H9 (cell line): ENCODE measurements at regions not wholly inside any gene's neighbourhood (a gene's known extent, or its start where the extent isn't known, plus 50 kb on each side); places are given as distances from the start of the nearest gene placed in this dataset.

Experiments used
- DNase-seq: peaks from one replicate; pipeline ENCODE4 v3.0.0-alpha.2; 2017
- H2AFZ ChIP-seq: one replicate; pipeline ENCODE4 v1.6.1; 2013; ENCODE audit warnings: mild to moderate bottlenecking, low read length, control low read depth, moderate library complexity
- H2AK5ac ChIP-seq: 2 replicates; pipeline ENCODE4 v1.6.1; 2013; ENCODE audit warnings: low read length, control low read depth, mixed read lengths; ENCODE audit not compliant: insufficient read length
- H2BK120ac ChIP-seq: one replicate; pipeline ENCODE4 v1.6.1; 2013; ENCODE audit warnings: low read depth, mild to moderate bottlenecking, low read length, control low read depth, inconsistent platforms; ENCODE audit not compliant: poor library complexity, severe bottlenecking
- H2BK12ac ChIP-seq: 2 replicates; pipeline ENCODE4 v1.6.1; 2013; ENCODE audit warnings: low read length, control low read depth, mixed read lengths, low read depth; ENCODE audit not compliant: insufficient read length
- H2BK15ac ChIP-seq: 2 replicates; pipeline ENCODE4 v1.6.1; 2013; ENCODE audit warnings: low read depth, low read length, control low read depth
- H2BK20ac ChIP-seq: one replicate; pipeline ENCODE4 v1.6.1; 2013; ENCODE audit warnings: low read depth, mild to moderate bottlenecking, low read length, control low read depth, inconsistent platforms; ENCODE audit not compliant: poor library complexity, severe bottlenecking
- H2BK5ac ChIP-seq: 2 replicates; pipeline ENCODE4 v1.6.1; 2013; ENCODE audit warnings: low read length, control low read depth, mixed read lengths; ENCODE audit not compliant: insufficient read length
- H3K14ac ChIP-seq: 2 replicates; pipeline ENCODE4 v1.6.1; 2013; ENCODE audit warnings: low read length, control low read depth; ENCODE audit not compliant: insufficient read depth
- H3K18ac ChIP-seq: 2 replicates; pipeline ENCODE4 v1.6.1; 2013; ENCODE audit warnings: low read depth, mild to moderate bottlenecking, mixed read lengths, low read length, control low read depth; ENCODE audit not compliant: insufficient read length
- H3K23ac ChIP-seq: 2 replicates; pipeline ENCODE4 v1.6.1; 2013; ENCODE audit warnings: low read length, control low read depth, mixed read lengths, low read depth; ENCODE audit not compliant: insufficient read length
- H3K23me2 ChIP-seq: 2 replicates; pipeline ENCODE4 v1.6.1; 2013; ENCODE audit warnings: low read depth, mild to moderate bottlenecking, mixed read lengths, low read length, control low read depth; ENCODE audit not compliant: insufficient read length, poor library complexity, severe bottlenecking
- H3K27ac ChIP-seq: 2 replicates; pipeline ENCODE4 v1.5.1; 2013; ENCODE audit warnings: low read length, control low read depth, mixed read lengths, low read depth; ENCODE audit not compliant: insufficient read length
- H3K27me3 ChIP-seq: 2 replicates; pipeline ENCODE4 v1.6.1; 2013; ENCODE audit warnings: low read length, control low read depth, inconsistent platforms; ENCODE audit not compliant: insufficient read depth
- H3K4ac ChIP-seq: 2 replicates; pipeline ENCODE4 v1.6.1; 2013; ENCODE audit warnings: low read depth, mild to moderate bottlenecking, control low read depth, inconsistent platforms, low read length, moderate library complexity
- H3K4me1 ChIP-seq: 2 replicates; pipeline ENCODE4 v1.6.1; 2013; ENCODE audit warnings: low read length, control low read depth, inconsistent platforms; ENCODE audit not compliant: insufficient read depth
- H3K4me2 ChIP-seq: 2 replicates; pipeline ENCODE4 v1.6.1; 2013; ENCODE audit warnings: low read length, control low read depth, mixed read lengths; ENCODE audit not compliant: insufficient read length, insufficient read depth
- H3K56ac ChIP-seq: 2 replicates; pipeline ENCODE4 v1.6.1; 2013; ENCODE audit warnings: low read depth, mild to moderate bottlenecking, mixed read lengths, low read length, control low read depth; ENCODE audit not compliant: insufficient read length
- H3K79me1 ChIP-seq: 2 replicates; pipeline ENCODE4 v1.6.1; 2013; ENCODE audit warnings: low read depth, mild to moderate bottlenecking, moderate library complexity, low read length, control low read depth, inconsistent platforms; ENCODE audit not compliant: insufficient read depth, poor library complexity, severe bottlenecking
- H3K79me2 ChIP-seq: 2 replicates; pipeline ENCODE4 v1.6.1; 2013; ENCODE audit warnings: low read length, control low read depth, inconsistent platforms; ENCODE audit not compliant: insufficient read depth
- H3K9ac ChIP-seq: 2 replicates; pipeline ENCODE4 v1.6.1; 2013; ENCODE audit warnings: low read length, control low read depth, mixed read lengths; ENCODE audit not compliant: insufficient read length; ENCODE audit errors: extremely low read depth
- H3K9me3 ChIP-seq: one replicate; pipeline ENCODE4 v1.6.1; 2013; ENCODE audit warnings: low read depth, low read length, inconsistent platforms; ENCODE audit not compliant: control insufficient read depth
- H3T11ph ChIP-seq: one replicate; pipeline ENCODE4 v1.6.1; 2013; ENCODE audit warnings: mild to moderate bottlenecking, low read length, control low read depth, inconsistent platforms
- H4K20me1 ChIP-seq: one replicate; pipeline ENCODE4 v1.6.1; 2013; ENCODE audit not compliant: control insufficient read depth, insufficient read length, insufficient read depth
- H4K5ac ChIP-seq: 2 replicates; pipeline ENCODE4 v1.6.1; 2013; ENCODE audit warnings: low read depth, mild to moderate bottlenecking, mixed read lengths, low read length, control low read depth; ENCODE audit not compliant: insufficient read length
- H4K8ac ChIP-seq: replicated peaks from 2 replicates; pipeline ENCODE4 v1.6.1; 2013; ENCODE audit warnings: low read length, control low read depth, mixed read lengths, low read depth; ENCODE audit not compliant: insufficient read length
- H4K91ac ChIP-seq: 2 replicates; pipeline ENCODE4 v1.6.1; 2013; ENCODE audit warnings: low read depth, mild to moderate bottlenecking, moderate library complexity, mixed read lengths, low read length, control low read depth; ENCODE audit not compliant: insufficient read length
- H3K27ac Mint-ChIP-seq, 3 experiments: 2 replicates in 2 of 3; 3 replicates in 1 of 3; pipeline ENCODE4 v1.8.0; 2020 to 2021; ENCODE audit warnings: mixed read lengths in 3 of 3, mild to moderate bottlenecking in 1 of 3, moderate library complexity in 1 of 3
- H3K27me3 Mint-ChIP-seq: 2 replicates; pipeline ENCODE4 v1.8.0; 2021; ENCODE audit warnings: low read depth, mild to moderate bottlenecking, moderate library complexity, mixed read lengths
- H3K36me3 Mint-ChIP-seq, 3 experiments: 2 replicates in 2 of 3; 3 replicates in 1 of 3; pipeline ENCODE4 v1.8.0; 2020 to 2021; ENCODE audit warnings: low read depth in 3 of 3, mixed read lengths in 3 of 3; ENCODE audit not compliant: insufficient read depth in 1 of 3
- H3K4me1 Mint-ChIP-seq, 2 experiments: 2 replicates each; pipeline ENCODE4 v1.8.0; 2020; ENCODE audit warnings: mixed read lengths in 2 of 2
- H3K4me3 Mint-ChIP-seq, 2 experiments: 2 replicates in 1 of 2; 3 replicates in 1 of 2; pipeline ENCODE4 v1.8.0; 2020 to 2021; ENCODE audit warnings: mild to moderate bottlenecking in 2 of 2, mixed read lengths in 2 of 2, moderate library complexity in 1 of 2
- H3K9me3 Mint-ChIP-seq, 2 experiments: 2 replicates in 1 of 2; 3 replicates in 1 of 2; pipeline ENCODE4 v1.8.0; 2020; ENCODE audit warnings: mild to moderate bottlenecking in 2 of 2, mixed read lengths in 2 of 2, moderate library complexity in 1 of 2
- CTCF ChIP-seq: fragments of 200-600 bp; sonication (generic); conservative IDR thresholded peaks from 3 replicates; pipeline ENCODE4 v1.8.0; 2021; ENCODE audit warnings: antibody characterized with exemption, mild to moderate bottlenecking
- WGBS: extraction: QIAGEN DNeasy Blood & Tissue Kit; methylation state at CpG from one replicate; pipeline ENCODE4 v1.1.7; 2013; ENCODE audit warnings: missing lambda C conversion rate, low lambda C conversion rate, mixed read lengths; ENCODE audit not compliant: insufficient read length; ENCODE audit errors: extremely low coverage; 5-methylcytosine and 5-hydroxymethylcytosine counted together

DNA sequence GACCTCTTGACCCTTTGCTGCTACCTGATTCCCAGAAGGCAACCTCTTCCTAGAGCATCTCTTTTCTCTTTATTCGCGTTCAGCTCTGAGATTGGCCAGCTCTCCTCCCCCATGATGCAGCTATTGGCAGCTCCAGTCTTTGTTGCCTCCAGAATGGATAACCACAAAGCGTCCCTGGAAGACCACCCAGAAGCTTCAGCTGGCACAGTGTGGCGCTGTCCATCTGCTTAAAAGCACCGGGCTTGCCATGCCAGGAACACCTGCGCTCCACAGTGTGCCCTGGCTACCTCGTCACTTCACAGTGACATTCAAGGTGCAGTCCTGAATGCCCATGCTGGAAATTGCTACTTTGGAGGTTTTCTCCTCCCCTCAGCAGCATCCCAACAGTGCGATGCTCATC, 353.9 kb downstream of the LMO4 start:
- Histone ChIP-seq H3K27me3 (no peaks in the 10 kb centered on the region; the same call in 1 of the 2 replicates), H4K91ac (no peak overlapping the region), H3K9me3 (no peaks in the 10 kb centered on the region), H3K14ac (no peak overlapping the region), H2BK12ac (no peak overlapping the region), H4K20me1 (no peaks in the 10 kb centered on the region), H4K8ac (no peak overlapping the region), H3K27ac (no peak overlapping the region), H3K56ac (no peak overlapping the region), H3K4me2 (no peak overlapping the region), H3K79me1 (no peaks in the 10 kb centered on the region), H2BK20ac (no peak overlapping the region), H4K5ac (no peak overlapping the region), H3K23me2 (no peaks in the 10 kb centered on the region), H3T11ph (no peak overlapping the region), H2BK5ac (no peak overlapping the region), H3K79me2 (no peaks in the 10 kb centered on the region), H2AK5ac (no peak overlapping the region), H2BK120ac (no peak overlapping the region), H3K9ac (no peak overlapping the region), H2AFZ (no peak overlapping the region), H3K4me1 (peaks cover 9% of the 10 kb centered on the region; the same call in 1 of the 2 replicates), H2BK15ac (no peak overlapping the region), H3K23ac (no peak overlapping the region), H3K4ac (no peak overlapping the region), H3K18ac (no peak overlapping the region)
- H3K4me3 Mint-ChIP-seq = no peak overlapping the region
- H3K27ac Mint-ChIP-seq = no peak overlapping the region
- H3K4me1 Mint-ChIP-seq = peaks cover 41 to 42% of the 10 kb centered on the region in 2 experiments
- H3K36me3 Mint-ChIP-seq = peaks cover 0 to 5% (median 4%) of the 10 kb centered on the region in 3 experiments; a peak in 2 of 7 replicates
- WGBS = no CpG with 5 or more reads among the region's 8 CpGs
- no peak for DNase-seq
- H3K27me3 Mint-ChIP-seq = peaks cover 38% of the 10 kb centered on the region
- no peak; the same call in 2 of the 3 replicates for TF ChIP-seq CTCF
- H3K9me3 Mint-ChIP-seq = peaks cover 0 to 6% of the 10 kb centered on the region in 2 experiments
